ENCODE measurements at regions not wholly inside any gene's neighbourhood (a gene's known extent, or its start where the extent isn't known, plus 50 kb on each side); places are given as distances from the start of the nearest gene placed in this dataset.

GRCh38 chr3:64305731-64306130 is 80.5 kb upstream of the PRICKLE2 start:
- TF ChIP-seq CTCF (conservative IDR thresholded peaks at IDR 0.05; ENCODE audit: low read depth, low read length), result no peak
- H3K4me3 ChIP-seq (ENCODE audit: low read depth, low read length), result no peak overlapping the region
- no peak for DNase-seq (ENCODE audit: low read depth)

GRCh38 chr3:64304828-64305410 is 79.7 kb upstream of the PRICKLE2 start:
- DNase-seq (ENCODE audit: low read depth), result no peak
- H3K4me3 ChIP-seq (ENCODE audit: low read depth, low read length), result no peak overlapping the region
- no peak for TF ChIP-seq CTCF (conservative IDR thresholded peaks at IDR 0.05; ENCODE audit: low read depth, low read length)

GRCh38 chr3:64303881-64304280 is 78.6 kb upstream of the PRICKLE2 start:
- TF ChIP-seq CTCF (conservative IDR thresholded peaks at IDR 0.05; ENCODE audit: low read depth, low read length), result no peak
- DNase-seq (ENCODE audit: low read depth), result no peak

GRCh38 chr3:64303401-64303800 is 78.1 kb upstream of the PRICKLE2 start:
- DNase-seq (ENCODE audit: low read depth), result peak; percentile 15
- TF ChIP-seq CTCF (conservative IDR thresholded peaks at IDR 0.05; ENCODE audit: low read depth, low read length), result no peak

More at GRCh38 chr3:64303881-64304280, 78.6 kb upstream of the PRICKLE2 start:
- no peak overlapping the region for H3K4me3 ChIP-seq (ENCODE audit: low read depth, low read length)

GRCh38 chr3:64301476-64301875 is 76.2 kb upstream of the PRICKLE2 start:
- no peak for TF ChIP-seq CTCF (conservative IDR thresholded peaks at IDR 0.05; ENCODE audit: low read depth, low read length)
- DNase-seq (ENCODE audit: low read depth), result no peak
- H3K4me3 ChIP-seq (ENCODE audit: low read depth, low read length), result no peak overlapping the region

More at GRCh38 chr3:64303401-64303800, 78.1 kb upstream of the PRICKLE2 start:
- H3K4me3 ChIP-seq (ENCODE audit: low read depth, low read length), result no peak overlapping the region

GRCh38 chr3:64300790-64301423 is 75.6 kb upstream of the PRICKLE2 start:
- no peak for TF ChIP-seq CTCF (conservative IDR thresholded peaks at IDR 0.05; ENCODE audit: low read depth, low read length)
- DNase-seq (ENCODE audit: low read depth), result peak; percentile 69
- no peak overlapping the region for H3K4me3 ChIP-seq (ENCODE audit: low read depth, low read length)

- peak; percentile 37 for DNase-seq (ENCODE audit: low read depth)
- TF ChIP-seq CTCF (conservative IDR thresholded peaks at IDR 0.05; ENCODE audit: low read depth, low read length), result no peak
- no peak overlapping the region for H3K4me3 ChIP-seq (ENCODE audit: low read depth, low read length)
Measured at GRCh38 chr3:64299206-64299605, 73.9 kb upstream of the PRICKLE2 start.
